ENCODE measurements at regions not wholly inside any gene's neighbourhood (a gene's known extent, or its start where the extent isn't known, plus 50 kb on each side); places are given as distances from the start of the nearest gene placed in this dataset.
"Not testable (repeated sequence)": the region's sequence is repeated elsewhere in the genome, so short reads cannot be mapped to it uniquely, and the experiment has no call there.

DNA sequence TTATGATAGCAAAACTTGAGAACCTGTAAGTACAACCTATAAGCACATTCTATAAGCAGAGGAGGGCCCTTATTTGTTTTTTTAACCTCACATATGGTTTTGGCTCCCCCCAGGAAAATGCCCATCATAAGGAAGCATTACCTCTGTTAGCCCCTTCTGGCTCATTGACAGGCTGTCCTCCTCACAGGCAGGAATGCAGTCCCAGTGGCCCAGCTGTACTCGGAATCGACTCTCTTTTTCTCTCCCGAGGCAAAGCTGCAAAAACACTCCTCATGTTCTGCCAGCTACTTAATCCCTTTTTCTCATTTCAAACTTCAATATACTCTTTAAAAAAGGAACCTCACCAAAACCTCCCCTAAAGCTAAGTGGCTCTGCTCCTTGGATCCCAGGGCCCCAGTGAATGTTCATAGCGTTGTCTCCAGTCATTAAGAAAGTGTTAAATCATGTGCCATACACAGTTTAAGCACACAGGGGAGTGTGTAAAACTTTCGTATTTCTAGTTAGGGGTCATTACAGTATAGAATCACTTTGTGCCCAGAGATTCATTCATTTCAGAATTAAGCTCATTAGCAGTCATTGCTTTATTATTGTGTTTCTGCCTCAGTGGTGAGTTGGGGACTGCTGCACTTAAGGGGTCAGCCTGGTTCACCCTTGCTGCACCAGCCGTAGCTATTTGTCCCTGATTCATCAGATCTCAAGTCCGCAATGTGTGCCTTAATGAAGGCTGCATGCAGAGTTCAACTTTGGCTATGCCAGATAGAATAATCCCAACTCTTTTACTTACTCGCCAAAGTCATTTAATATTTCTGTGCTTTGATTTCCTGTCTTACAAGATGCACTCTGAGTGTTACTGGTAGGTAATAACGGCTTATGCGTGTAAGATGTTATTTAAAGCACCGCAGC is 57.6 kb downstream of the JRKL start:
- in situ Hi-C loops (cut with HindIII; ENCODE audit: low sequenced_read_pairs): loop anchor here (25.0 kb wide), 1 partner anchor 1285 kb away; no protein-coding TSS in a partner anchor

DNA sequence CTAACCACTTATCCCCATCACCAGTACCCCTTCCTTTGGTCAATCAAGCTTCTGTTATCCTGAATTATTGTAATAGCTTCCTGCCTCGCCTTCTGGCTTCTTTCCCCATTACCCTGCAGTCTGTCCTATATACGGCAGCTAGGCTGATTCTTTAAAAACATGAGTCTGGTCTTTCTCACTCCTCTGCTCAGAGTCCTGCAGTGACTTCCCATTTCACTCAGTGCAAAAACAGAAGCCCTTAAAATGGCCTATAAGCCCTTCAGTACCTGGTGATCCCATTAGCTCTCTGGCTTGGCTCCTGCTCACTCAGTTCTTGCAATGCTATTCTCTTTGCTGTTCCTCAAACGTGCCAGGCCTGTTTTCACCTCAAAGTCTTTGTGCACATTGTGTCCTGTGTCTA is 58.4 kb downstream of the JRKL start:
- in situ Hi-C loops (cut with HindIII; ENCODE audit: low sequenced_read_pairs): loop anchor here (25.0 kb wide), 1 partner anchor 1286 kb away; no protein-coding TSS in a partner anchor

DNA sequence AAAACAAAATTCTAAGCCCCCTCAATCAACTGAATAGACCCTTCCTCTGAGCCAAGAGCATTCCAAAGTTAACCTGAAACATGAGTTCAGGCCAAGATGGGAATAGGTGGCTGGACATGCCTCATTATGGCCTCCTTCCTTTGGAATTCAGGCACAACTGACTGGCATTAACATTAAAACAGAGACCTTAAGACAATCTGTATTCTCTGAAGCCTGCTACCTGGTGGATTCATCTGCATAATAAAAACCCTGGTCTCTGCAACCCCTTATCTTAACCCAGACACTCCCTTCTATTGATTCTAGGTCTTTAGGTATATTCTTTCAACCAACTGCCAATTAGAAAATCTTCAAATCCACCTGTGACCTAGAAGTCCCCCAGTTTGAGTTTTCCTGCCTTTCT is 66.3 kb downstream of the JRKL start:
- in situ Hi-C loops (cut with HindIII; ENCODE audit: low sequenced_read_pairs): no loop called here

DNA sequence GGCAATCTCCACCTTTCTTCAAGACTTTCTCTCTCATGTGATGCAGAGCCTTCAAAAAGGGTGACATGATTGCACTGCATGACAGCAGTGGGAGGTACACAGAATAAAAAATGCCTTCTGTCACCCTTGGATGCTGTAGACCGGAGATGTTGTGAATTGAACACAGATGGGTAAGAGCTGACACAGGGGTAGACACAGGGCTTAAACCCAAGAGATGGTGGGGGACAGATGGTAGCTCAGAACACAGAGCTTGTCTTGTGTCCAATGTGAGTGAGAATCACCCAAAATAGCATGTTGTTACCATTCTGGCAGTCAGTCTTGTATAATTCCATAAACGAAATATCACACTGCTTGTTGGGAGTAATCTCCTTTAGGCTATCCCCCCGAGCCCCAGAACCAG is 69.9 kb downstream of the JRKL start:
- in situ Hi-C loops (cut with HindIII; ENCODE audit: low sequenced_read_pairs): no loop called here

DNA sequence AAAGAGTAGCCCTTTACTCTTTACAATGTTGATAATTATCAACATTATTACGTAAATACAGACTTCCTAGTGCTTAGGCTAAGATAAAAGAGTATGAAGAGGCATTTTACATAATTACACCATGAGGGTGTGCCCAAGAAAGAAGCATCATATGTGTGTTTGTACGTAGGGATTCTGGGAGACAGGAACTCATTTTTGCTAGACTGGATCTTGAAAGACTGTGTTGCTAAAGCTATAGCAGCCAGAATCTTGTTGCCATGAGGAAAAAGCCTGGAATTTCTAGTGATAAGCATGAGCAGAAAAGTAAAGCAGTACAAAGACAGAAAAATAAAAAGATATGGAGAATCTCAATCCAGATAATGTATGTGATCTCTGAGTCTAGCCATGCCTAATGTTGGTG is 72.1 kb downstream of the JRKL start:
- in situ Hi-C loops (cut with HindIII; ENCODE audit: low sequenced_read_pairs): no loop called here

DNA sequence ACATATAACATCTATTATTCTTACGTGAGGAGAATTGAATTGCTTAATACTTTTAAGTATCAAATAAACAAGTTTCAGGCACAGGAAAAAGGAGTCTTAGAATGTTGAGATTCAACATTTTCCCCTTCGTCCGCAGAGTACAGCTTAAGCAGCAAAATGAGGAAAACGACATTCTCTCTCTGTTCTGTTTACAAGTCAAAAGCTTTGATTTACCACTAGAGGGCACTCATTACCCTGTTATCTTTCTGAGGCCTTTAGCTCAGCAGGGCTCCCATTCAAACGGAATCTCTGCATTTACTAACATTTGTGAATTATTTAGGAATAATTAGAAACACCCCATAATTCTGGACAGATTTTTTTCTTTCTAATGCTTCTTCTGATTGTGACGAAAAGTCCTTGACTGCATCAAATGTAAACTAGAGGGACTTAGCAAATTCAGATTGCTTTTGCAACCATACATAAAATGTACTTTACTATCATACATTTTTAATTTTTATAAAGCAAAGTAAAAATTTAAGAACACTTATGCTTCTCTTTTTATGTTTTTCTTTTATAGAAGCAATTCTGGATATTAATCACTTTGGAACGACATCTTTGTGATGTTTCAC is 75.0 kb downstream of the JRKL start:
- in situ Hi-C loops (cut with HindIII; ENCODE audit: low sequenced_read_pairs): no loop called here

DNA sequence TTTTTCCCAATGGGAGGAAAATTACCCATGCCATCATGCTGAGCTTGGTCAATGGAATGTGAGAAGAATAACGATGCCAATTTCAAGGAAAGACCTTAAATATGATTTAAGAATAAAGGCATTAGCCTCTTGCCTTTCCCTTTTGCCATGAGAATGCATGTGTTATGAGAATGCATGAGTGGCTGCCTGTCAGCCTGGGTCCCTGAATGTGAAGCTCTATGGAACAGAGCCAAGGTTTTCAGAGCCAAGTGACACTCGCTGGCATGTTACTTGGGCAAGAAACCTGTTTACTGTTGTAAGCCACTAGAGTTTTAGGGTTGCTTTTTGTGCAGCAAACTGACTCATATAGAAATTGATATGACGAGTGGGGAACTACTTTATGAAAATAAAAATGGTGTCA is 75.7 kb downstream of the JRKL start:
- in situ Hi-C loops (cut with HindIII; ENCODE audit: low sequenced_read_pairs): no loop called here

DNA sequence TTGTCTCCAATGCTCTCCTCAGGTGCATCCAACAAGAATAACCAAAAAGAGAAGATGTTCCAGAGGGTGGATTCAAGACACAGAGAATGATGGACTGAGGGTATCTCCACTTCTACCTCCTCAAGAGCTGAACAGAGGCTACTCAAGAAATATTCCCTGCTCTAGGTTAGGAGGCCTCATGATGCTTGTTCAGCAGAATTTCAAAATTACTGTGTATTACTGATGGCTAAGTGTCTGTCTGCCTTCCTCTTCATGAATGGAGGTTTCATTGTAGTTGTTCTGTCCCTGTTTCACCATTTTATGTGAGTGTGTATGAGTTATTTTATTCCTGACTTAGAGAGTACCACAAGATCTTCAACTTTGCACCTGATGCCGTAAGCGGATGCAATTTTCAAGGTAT is 76.8 kb downstream of the JRKL start:
- in situ Hi-C loops (cut with HindIII; ENCODE audit: low sequenced_read_pairs): no loop called here

DNA sequence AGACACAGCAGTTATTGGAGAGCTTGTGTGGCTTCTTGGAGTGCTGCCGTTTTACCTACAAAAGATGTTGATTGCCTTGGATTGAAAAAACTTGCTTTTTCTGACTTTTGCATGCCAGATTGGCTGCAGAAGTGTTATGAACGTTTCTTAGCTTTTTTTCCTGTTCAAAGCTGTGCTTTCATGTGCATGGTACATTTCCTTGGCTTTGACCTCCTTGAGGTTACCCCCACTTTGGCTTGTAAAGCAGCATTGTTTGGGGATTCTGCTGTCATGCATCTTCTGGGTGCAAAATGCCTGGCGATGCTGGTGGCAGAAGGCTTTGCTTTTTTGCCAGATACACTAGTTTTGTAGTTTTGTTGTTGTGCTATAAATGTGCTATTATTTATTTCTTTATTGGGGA is 80.0 kb downstream of the JRKL start:
- in situ Hi-C loops (cut with HindIII; ENCODE audit: low sequenced_read_pairs): no loop called here

DNA sequence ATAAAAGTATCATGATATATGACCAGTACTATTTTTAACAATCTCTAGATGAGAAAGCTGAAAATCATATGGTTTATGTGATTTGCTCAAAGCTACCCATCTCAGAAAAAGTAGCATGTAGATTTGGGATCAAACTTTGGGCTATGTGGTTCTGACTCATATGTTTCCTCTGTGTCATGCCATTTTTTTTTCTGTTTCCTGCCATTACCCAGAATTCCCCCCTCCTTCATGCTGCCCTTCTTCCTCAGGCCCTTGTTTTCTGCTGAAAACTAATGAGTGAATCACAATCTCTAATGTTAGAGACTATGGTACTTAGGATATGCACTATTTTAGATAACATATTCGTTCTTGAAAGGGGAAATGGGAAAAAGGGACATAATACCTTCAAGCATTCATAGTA is 80.7 kb downstream of the JRKL start:
- in situ Hi-C loops (cut with HindIII; ENCODE audit: low sequenced_read_pairs): no loop called here

DNA sequence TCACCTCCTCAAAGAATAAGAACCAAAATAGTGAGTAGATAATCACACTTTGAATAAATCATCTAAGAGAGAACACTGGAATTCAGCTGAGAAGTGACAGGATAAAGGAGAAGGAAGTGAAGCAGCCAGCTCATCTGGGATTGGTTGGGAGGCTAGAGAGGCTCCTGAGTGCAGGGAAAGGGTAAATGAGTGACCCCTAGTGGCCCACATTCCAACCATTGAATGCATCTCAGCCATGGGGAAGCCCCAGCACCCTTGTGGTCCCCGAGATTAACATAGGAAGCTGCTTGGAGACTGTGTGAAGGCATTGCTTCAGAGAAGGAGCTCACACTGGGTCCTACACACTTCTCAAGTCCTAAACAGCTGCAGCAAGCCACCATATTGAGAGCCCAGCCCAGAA is 82.3 kb downstream of the JRKL start:
- in situ Hi-C loops (cut with HindIII; ENCODE audit: low sequenced_read_pairs): no loop called here

DNA sequence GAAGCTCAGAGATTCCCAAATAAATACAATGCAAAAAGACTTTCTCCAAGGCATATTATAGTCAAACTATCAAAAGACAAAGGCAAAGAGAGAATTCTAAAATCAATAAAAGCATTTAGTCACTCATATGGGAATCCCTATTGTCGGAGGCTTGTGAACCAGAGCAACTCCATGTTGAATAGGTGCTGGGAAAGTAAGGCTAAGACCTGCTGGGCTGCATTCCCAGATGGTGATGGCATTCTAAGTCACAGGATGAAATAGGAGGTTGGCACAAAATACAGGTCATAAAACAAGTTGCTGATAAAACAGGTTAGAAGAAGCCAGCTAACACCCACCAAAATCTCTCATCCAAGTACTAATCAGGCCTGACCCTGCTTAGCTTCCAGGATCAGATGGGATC is 84.5 kb downstream of the JRKL start:
- in situ Hi-C loops (cut with HindIII; ENCODE audit: low sequenced_read_pairs): no loop called here

DNA sequence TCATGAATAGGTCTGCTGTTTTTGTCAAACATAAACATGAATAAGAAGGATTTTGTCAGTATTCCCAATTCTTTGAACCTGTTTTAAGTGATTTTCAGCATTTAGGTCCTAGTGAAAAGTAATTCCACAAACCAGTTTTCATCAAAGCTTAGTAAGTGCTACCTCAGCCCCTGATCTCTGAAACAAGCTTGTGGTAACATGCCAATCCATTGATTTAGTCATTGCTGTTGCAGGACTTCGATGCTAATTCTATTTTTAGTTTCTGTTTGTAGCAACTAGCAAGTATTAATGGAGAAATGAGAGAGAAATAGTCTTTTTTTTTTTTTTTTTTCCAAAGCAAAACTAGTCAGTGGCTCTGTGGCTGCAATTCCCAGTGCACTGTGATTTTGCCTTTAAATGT is 91.4 kb downstream of the JRKL start:
- in situ Hi-C loops (cut with HindIII; ENCODE audit: low sequenced_read_pairs): no loop called here

DNA sequence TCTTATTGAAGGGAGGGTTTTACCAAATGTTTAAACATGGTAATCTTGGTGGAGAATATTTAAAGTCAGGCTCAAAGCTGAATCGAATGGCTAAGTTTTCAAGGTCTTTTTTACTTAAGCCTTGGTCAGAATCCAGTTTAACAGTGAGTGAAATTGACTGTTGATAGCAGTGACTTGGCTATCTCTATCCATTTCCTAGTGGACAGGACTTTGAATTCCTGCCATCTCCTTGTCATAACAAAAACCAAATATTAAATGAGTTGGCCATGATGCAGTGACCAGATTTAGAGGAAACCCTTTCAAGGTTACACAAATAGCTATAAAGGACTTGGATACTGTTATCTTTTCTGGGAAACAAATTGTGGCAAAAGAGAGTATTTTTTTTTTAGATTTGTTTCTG is 92.0 kb downstream of the JRKL start:
- in situ Hi-C loops (cut with HindIII; ENCODE audit: low sequenced_read_pairs): no loop called here

DNA sequence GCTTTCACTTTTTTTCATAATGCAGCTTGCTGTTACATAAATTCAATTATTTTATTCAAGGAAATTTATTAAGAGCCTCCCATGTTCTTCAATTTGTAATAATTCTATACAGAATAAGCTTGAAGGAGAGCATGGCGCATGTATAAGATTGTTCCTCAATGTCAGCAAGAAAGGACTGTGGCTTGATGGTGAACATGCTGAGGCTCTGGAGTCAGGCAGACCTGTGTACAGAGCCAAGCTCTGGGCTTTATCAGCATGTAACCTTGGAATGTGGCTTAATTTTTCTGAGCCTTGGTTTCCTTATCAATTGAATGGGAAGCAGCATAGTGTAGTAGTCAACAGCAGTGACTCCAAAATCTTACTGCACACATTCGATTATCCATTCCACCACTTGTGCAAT is 92.4 kb downstream of the JRKL start:
- in situ Hi-C loops (cut with HindIII; ENCODE audit: low sequenced_read_pairs): no loop called here

DNA sequence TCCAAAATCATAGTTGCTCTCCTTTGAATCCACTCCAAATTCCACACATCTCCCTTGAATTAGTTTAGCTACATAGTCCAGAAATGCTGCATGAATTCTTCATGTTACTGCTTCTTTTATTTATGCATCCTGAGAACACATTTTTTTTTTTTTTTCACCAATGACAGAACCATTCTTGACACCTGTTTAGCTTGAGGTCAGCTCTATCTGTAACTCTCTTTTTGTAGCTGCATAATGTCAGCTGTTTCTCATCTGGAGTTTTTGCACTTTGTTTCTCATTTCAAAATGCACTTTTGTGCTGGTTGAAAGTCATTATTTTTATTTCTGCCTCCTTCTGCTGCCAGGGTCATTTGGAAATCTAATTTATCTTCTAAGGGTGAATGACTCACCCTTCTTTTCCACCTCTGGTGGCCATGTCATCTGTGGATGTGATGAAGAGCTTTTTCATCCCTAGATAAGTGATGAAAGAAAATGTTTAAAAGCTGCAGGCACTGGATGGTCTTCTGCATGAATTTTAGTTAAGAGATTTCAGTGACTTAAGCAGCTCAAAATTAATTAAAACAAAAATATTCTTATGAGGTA is 93.7 kb downstream of the JRKL start:
- in situ Hi-C loops (cut with HindIII; ENCODE audit: low sequenced_read_pairs): no loop called here

DNA sequence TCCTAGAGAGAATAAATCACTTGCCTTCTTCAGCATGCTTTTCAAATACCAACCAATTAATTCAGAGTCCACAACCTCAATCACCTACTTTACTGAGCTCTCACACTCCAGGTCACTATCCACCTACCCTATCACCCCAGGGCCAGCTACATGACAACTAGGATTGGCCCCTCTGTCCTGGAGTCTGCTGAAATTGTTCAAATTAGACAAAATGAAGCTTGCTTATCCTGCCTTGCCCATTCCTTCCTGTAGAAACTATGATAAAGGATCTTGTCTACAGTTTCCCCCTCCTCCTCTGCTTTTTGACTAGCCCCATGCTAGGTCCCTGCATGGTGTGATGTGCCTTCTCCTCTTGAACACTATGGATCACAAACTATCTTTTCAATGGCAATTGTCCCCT is 94.5 kb downstream of the JRKL start:
- in situ Hi-C loops (cut with HindIII; ENCODE audit: low sequenced_read_pairs): no loop called here

DNA sequence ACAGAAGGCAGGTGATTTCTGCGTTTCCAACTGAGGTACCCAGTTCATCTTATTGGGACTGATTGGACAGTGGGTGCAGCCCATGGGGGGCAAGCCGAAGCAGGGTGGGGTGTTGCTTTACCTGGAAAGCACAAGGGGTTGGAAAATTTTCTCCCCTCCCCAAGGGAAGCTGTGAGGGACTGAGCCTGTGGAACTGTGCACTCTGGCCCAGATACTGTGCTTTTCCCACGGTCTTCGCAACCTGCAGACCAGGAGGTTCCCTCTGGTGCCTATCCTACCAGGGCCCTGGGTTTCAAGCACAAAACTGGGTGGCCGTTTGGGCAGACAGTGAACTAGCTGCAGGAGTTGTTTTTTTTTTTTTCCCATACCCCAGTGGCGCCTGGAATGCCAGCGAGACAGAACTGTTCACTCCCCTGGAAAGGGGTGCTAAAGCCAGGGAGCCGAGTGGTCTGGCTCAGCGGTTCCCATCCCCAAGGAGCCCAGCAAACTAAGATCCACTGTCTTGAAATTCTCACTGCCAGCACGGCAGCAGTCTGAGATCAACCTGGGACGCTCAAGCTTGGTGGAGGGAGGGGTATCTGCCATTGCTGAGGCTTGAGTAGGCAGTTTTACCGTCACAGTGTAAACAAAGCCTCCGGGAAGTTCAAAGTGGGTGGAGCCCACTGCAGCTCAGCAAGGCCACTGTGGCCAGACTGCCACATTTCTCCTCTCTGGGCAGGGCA is 97.2 kb downstream of the JRKL start:
- in situ Hi-C loops (cut with HindIII; ENCODE audit: low sequenced_read_pairs): no loop called here

DNA sequence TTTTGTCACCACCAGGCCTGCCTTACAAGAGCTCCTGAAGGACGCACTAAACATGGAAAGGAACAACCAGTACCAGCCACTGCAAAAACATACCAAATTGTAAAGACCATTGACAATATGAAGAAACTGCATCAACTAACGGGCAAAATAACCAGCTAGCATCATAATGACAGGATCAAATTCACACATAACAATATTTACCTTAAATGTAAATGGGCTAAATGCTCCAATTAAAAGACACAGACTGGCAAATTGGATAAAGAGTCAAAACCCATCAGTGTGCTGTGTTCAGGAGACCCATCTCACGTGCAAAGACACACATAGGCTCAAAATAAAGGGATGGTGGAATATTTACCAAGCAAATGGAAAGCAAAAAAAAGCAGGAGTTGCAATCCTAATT is 99.1 kb downstream of the JRKL start:
- in situ Hi-C loops (cut with HindIII; ENCODE audit: low sequenced_read_pairs): not testable (repeated sequence)

DNA sequence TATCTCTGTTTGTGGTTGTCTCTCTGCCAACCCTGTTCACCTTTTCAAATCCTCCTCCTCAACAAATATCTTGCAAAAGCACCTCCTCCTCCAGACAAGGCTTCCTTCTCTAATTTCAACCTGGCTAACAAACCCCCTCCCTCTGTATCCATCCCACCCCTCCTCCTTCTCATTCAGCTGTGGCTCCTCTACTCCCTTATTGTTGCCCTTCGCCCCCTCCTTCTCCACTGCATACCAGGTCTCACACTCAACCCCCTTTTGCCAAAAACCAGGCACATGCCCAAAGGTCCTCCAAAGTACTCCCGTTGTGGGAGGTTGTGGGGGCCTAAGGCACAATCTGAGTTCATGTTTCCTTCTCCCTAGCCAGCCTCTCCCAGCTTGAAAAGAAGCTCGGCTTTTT is 110.6 kb downstream of the JRKL start:
- in situ Hi-C loops (cut with HindIII; ENCODE audit: low sequenced_read_pairs): loop anchor here (25.0 kb wide), 1 partner anchor 162 kb away; no protein-coding TSS in a partner anchor

DNA sequence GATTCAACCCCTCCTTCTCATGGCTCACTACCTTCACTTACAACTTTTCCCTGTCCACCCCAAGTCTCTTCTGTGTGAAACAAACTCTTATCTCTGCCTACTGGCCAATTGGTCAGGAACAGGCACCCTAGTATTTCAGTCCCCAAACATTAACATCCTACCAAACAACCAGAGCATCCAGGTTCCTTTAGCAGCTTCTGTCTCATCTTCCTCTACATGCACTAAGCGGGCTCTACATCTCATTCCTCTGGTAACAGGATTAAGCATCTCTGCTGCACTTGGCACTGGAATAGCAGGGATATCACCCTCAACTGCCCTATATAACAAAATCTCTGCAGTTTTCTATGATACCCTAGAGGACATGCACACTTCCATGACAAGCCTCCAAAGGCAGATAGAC is 116.2 kb downstream of the JRKL start:
- in situ Hi-C loops (cut with HindIII; ENCODE audit: low sequenced_read_pairs): loop anchor here (25.0 kb wide), 1 partner anchor 156 kb away; no protein-coding TSS in a partner anchor

Data from DLD1 (cell line).